ENCODE measurements at regions not wholly inside any gene's neighbourhood (a gene's known extent, or its start where the extent isn't known, plus 50 kb on each side); places are given as distances from the start of the nearest gene placed in this dataset.

GRCh38 chr18:67846422-67847098 lies 330.0 kb upstream of the DSEL start:
- no peak for TF ChIP-seq EP300 (IDR thresholded peaks at IDR 0.05)
- no peak for TF ChIP-seq CTCF (IDR thresholded peaks at IDR 0.05)
- TF ChIP-seq POLR2A (IDR thresholded peaks at IDR 0.05), result no peak
